Activated effector memory CD4-positive, alpha-beta T cell treated with anti-CD3 and anti-CD28 coated beads, Interleukin-2, amount 50 U/mL, for 16 hours (primary cell): ENCODE measurements at regions not wholly inside any gene's neighbourhood (a gene's known extent, or its start where the extent isn't known, plus 50 kb on each side); places are given as distances from the start of the nearest gene placed in this dataset.
A peak's percentile ranks its signal among the peaks of the same experiment; 100 is the strongest.
"Not testable (repeated sequence)": the region's sequence is repeated elsewhere in the genome, so short reads cannot be mapped to it uniquely, and the experiment has no call there.

ENCODE experiments used
- DNase-seq: peaks from one replicate; pipeline ENCODE4 v3.0.0-alpha.2; 2020

GRCh38 chr21:25531538-25532250 lies 75.6 kb downstream of the MRPL39 start:
- not testable (repeated sequence) for DNase-seq

GRCh38 chr21:25528515-25528914 lies 78.8 kb downstream of the MRPL39 start:
- no peak for DNase-seq

- DNase-seq = no peak
These were observed 88.8 kb downstream of the MRPL39 start for GRCh38 chr21:25518491-25518911.

- DNase-seq = no peak
These were observed 91.5 kb downstream of the MRPL39 start for GRCh38 chr21:25515484-25516405.

- no peak for DNase-seq
These were observed 93.5 kb downstream of the MRPL39 start for GRCh38 chr21:25513810-25514209.

GRCh38 chr21:25512095-25513081 lies 94.9 kb downstream of the MRPL39 start:
- no peak for DNase-seq

- DNase-seq = no peak
These were observed 97.4 kb downstream of the MRPL39 start for GRCh38 chr21:25509862-25510261.

GRCh38 chr21:25508364-25508763 lies 98.9 kb downstream of the MRPL39 start:
- DNase-seq = no peak

GRCh38 chr21:25507522-25507921 lies 99.8 kb downstream of the MRPL39 start:
- DNase-seq = no peak

GRCh38 chr21:25506887-25507286 lies 100.4 kb downstream of the MRPL39 start:
- DNase-seq = no peak

- no peak for DNase-seq
These were observed 101.0 kb downstream of the MRPL39 start for GRCh38 chr21:25506261-25506660.

- no peak for DNase-seq
These were observed 103.3 kb downstream of the MRPL39 start for GRCh38 chr21:25503981-25504380.

GRCh38 chr21:25501996-25502665 lies 105.2 kb downstream of the MRPL39 start:
- peak; percentile 79 for DNase-seq

GRCh38 chr21:25501462-25501861 lies 105.8 kb downstream of the MRPL39 start:
- no peak for DNase-seq

- no peak for DNase-seq
These were observed 106.7 kb downstream of the MRPL39 start for GRCh38 chr21:25500598-25500997.

- DNase-seq = no peak
These were observed 110.3 kb downstream of the MRPL39 start for GRCh38 chr21:25496825-25497482.

GRCh38 chr21:25494804-25495203 lies 112.5 kb downstream of the MRPL39 start:
- DNase-seq = no peak

GRCh38 chr21:25493722-25494121 lies 113.6 kb downstream of the MRPL39 start:
- no peak for DNase-seq

GRCh38 chr21:25491267-25491666 lies 116.0 kb downstream of the MRPL39 start:
- DNase-seq = no peak

- DNase-seq = no peak
These were observed 116.5 kb downstream of the MRPL39 start for GRCh38 chr21:25490742-25491141.

- no peak for DNase-seq
These were observed 117.6 kb downstream of the MRPL39 start for GRCh38 chr21:25489673-25490072.
